Renal cortical epithelial cell (primary cell): ENCODE measurements at regions not wholly inside any gene's neighbourhood (a gene's known extent, or its start where the extent isn't known, plus 50 kb on each side); places are given as distances from the start of the nearest gene placed in this dataset.

ENCODE experiments used
- DNase-seq: peaks from one replicate; pipeline ENCODE4 v3.0.0-alpha.2; 2011; ENCODE audit warnings: low read depth

DNA sequence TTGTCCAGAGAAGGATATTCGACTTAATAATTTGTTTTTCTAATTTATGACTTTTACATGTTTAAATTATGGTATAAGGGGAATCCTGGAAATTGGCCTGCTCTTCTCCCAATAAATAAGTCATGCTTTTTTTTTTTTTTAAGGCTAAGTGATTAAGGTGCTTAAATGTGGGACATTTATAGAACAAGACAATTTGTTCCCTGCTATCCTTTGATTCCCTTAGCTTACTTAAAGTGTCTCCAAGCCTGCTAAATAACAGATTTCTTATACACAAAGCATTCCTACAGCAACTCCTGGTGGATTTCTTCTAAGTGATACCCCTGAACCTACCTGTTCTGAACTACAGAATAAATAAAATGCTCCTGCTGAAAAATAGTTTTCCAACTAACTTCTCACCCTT is 233.0 kb upstream of the UGT8 start:
- DNase-seq: no peak

DNA sequence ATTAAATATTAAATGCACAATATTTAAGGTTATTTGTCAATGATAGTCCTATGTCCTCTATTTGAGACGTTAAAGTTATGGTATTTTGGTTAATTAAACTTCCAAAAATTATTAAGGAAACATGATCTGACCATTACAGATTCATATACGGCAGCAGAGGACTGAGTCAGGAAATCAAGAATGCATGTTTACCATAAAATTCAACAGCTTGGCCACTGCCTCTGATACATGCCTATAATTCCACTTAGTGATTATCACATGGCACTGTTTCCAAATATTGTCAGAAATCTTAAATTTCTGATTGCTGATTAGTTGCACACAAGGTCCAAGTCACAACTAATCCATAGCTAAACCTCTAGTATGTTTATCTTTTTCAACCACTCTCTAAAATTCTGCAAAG is 232.2 kb upstream of the UGT8 start:
- DNase-seq: no peak

DNA sequence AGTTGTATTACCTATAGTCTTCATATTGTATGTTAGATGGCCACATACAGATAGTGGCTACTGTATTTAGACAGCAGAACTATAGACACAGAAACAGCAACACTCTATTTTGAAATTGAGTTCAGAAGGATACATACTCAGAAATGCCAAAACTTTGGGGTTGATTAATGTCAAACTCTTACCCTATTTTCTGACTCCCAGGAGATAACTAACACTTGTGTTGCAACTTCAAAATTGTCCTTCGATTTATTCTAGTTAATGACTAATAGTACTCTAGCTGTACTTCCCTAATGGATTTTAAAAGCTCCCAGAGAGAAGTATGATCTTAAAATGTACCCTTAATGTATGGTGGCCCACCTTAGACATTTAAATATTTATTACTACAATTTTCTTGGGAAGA is 229.9 kb upstream of the UGT8 start:
- DNase-seq: peak; percentile 24

DNA sequence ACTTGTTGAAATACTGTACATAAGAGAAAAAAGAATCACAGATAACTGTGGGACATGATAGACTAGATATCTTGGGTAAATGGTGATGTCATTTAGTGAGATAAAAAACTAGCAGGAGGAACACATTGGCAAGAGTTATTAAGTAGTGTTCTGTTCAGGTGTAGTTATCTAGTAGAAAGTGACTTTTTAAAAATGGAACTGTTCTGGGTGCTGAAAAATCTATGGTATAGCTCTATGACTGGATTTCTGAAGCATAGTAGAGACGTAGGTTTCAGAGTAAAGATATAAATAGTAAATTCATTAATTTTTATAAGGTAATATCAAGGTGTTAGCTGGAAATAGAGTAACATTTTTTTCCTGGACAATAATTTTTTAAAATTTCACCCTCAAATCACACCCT is 225.1 kb upstream of the UGT8 start:
- no peak for DNase-seq

DNA sequence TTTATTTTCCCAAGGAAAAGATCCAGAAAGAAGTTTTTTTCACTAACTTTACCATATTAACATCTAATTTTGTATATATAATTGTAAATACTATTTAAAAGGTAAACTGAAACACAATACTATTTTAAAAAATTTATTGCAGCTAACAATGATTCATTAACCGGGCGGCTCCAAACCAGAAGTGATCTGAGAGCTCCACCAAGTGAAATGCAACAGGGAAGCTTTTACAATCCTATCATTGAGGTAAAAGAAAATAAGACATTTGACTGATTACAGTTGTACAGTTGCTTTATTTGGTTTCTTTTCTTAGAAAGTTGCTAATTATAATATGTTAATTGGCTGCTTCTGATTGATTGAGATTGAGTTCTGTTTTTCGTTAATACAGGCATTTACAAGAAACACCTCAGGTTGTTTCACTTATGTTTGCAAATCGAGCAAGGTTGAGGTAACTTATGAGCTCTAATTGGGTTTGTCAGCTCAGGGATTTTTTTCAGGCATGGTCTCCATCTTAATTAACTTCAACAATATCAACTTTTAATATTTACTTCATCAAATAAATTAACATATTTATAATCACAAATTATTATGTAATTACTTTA is 220.2 kb upstream of the UGT8 start:
- DNase-seq: peak; percentile 47

DNA sequence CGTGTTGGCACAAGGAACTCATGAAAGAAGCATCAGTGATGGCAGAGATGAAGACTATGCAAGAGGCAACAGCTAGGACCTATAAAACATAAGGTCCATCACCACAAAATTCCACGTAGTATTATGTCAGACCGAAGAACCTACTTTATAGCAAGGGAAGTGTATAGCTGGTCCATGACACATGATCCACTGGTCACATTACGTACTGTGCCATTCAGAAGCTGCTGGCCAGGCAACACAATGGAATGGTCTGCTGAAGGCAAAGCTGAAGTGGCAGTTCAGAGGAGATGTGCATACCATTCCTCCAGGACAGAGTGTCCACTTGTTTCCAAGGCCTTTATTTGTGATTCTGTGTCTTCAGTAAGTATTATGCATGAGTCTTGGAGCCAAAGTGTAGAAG is 215.5 kb upstream of the UGT8 start:
- no peak for DNase-seq

DNA sequence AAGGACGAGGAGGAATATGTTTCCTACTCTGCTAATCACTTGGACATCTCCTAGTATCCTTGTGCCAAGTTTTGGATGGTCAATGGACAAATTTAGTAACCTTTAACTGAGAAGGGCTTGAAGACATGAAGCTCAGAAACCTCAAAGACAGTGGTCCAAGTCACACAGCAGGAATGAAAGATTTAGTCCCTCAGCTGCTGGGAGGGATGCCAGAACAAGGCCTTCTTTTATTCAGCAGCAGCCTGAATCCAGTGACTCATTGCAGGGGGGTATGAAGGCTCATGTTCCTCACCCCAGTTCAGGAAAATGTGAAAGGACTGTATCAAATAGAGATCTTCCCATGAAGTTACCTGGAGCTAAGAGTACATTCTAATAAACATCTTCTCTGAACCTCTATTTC is 214.9 kb upstream of the UGT8 start:
- DNase-seq: peak; percentile 71

DNA sequence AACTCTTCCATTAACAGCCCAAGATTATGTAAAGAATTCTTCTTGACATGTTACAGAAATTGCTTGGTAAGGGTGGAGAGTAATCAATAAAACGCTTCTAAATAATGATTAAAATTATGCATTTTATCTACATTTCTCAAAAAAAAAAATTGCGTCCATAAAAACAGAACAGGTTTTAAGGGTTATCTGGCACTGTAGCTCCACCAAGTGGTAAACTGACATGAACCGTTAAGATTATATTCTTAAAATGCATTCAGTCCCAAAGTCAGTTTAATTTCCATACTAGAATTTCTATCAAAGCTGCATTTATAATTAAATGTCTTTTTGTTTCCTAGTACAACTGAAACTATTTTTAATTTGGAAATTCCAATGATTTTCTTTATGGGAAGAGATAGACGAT is 214.0 kb upstream of the UGT8 start:
- peak; percentile 54 for DNase-seq

DNA sequence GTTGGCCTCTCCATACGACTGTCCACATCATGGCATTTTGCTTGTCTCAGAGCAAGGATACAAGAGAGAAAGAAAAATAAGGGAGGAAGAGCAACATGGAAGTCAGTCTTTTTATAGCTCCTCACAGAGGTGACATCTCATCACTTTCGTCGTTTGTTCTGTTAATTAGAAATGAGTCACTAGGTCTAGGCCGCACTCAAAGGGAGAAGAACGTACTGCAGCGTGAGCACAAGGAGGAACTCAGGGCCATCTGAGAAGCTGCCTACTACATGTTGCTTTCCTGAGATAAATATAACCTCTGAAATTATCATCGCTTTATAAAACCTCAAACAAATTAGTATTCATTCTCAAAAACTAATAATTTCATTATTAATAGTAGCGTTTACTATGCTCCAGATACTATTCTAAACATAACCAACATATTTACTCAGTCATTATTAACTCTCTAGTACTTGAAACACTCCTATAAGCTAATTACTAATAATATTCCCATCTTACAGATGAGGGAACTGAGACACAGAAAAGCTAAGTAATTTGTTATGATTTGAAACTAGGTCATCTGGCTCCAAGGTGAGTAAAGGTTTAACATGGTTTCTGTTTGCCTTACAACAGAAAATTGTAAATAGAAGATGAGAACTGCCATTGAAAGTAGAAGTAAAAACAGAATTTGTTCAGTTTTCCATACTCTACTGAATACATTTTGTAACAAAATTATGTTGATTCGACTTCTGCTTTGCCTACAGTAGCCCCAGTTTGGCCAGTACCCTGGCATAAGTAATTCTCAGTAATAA is 213.2 kb upstream of the UGT8 start:
- DNase-seq: no peak

DNA sequence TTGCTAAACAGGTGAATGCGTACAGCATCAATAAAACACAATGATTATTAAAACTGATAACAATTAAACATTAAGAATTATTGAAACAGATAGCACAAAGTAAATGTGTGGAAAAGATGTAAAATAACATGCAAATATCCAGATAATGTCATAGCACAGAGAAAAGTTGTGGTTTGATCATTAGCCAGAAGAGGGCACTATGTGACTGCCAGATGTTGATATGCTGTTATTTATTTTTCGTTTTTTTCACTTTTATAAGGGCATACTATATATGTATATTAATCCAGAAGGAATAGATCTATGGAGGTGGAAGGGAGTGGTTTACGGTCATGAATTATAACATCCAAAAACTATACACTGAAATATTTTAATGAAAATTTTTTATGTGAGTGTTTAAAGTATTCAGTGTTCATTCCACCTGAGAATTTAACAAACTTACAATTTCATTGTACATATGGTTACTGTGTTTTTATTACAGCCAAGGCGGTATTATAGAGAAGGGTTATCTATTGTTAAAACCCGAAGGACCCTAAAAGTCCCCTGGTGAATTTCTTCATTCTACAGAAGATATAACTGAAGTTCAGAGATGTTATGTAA is 211.9 kb upstream of the UGT8 start:
- peak; percentile 35 for DNase-seq

DNA sequence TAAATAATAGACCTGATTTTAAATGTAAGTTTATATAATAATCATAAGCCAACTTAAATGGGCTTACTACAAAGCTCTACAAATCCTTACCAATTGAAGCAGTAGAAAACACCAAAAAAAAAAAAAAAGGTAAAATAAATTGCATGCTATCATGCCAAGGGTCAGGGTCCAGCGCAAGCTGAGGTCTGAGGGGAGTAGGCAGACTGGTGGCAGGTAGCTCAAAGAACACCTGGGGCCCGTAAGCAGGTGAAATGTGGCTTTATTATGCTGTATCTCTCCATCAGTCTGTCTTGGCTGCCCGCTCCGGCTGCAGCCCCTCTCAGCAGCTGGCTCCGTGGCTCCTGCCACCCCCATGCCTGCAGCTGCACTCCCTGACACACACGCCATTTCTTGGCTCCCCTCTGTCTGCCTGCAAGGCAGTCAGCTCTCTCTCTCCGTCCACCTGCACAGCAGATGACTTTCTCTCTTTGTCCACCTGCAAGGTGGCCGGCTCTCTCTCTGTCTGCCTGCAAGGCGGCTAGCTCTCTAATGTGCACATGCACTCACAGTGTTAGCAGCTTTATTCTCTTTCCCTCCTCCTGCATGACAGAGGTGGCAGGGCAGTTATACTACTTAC is 209.4 kb upstream of the UGT8 start:
- DNase-seq: no peak

DNA sequence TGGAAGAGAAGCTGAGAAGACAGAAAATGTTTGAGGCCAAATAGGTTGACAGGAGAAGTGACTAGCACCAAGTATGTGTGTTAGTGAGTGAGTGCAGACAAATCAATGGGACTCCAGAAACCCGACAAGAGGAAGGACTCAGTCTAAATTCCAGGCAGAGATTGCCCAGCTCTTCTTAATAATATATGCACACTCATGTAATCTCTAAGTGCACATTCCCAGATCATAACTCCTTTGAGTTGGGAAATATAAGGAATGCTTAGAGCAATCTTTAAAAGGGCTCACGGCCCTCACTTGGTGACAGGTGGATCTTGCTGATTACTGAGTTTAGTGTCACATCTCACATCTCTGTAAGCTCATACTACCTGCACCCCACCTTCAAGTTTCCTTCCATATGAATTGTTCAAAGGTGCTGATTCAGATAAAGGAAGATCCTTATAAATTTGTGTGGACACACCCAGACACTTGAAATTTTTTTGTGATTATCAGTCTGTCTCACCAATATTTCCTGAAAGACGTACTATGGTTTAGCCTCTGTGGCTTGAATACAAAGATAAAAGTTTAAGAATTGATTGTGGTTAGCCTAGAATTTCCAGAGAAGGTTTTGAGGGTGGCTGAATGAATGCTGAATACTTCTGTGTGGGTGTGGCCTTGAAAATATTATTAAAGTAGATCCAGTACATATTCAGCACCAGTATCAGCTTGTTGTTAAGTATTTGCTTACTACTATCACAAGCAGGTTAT is 205.1 kb upstream of the UGT8 start:
- DNase-seq: no peak

DNA sequence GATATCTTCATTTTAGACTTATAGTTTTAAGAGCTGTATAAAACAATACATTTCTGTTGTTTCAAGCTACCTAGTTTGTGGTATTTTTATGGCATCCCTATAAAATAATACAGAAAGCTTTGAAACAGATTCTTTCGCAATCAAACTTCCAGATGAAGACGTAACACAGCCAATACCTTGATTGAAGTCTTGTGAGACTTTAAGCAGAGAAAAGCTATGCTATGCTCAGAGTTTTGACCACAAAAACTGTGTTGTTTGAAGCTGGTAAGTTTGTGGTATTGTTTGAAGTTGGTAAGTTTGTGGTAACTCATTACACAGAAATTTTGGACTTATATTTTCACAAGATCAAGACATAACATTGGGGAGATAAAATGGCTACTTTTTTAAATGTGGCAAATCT is 201.8 kb upstream of the UGT8 start:
- DNase-seq: peak; percentile 18

DNA sequence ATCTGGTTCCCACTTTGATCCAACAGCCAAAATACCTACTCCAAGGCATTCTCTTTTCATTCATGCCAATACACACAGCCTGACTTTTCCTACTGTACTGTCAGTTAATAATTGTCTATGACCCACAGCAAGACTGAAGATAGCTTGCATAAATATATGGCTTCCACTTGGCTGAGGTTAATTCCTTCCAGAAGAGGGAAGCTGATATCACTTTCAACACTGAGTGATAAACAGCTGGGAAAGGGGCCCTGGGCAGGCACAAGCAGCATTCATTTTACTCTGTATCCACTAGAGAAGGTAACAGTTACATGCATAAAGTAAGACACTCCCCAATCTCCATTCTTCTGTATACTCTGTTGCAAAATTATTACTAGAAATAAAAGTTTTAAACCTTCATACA is 200.2 kb upstream of the UGT8 start:
- DNase-seq: peak; percentile 23

DNA sequence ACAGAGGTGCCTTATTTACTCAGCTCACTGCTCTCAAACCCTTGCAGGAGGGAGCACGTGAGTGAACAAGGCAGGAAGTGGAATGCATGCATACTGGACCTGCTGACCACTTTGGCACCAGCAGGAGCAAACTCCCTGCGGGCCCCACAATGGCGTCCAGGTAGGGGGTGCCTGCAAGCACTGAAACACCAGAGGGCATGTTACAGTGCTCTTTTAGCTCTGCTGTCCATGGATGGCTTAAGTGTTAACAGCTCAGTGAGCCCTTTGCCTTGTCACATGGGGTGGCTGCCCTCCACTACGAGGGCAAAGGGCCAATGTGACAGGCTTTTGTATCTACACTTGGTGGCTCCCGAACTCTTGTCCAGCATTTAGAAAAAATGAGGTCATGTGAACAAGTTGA is 199.5 kb upstream of the UGT8 start:
- DNase-seq: peak; percentile 30

DNA sequence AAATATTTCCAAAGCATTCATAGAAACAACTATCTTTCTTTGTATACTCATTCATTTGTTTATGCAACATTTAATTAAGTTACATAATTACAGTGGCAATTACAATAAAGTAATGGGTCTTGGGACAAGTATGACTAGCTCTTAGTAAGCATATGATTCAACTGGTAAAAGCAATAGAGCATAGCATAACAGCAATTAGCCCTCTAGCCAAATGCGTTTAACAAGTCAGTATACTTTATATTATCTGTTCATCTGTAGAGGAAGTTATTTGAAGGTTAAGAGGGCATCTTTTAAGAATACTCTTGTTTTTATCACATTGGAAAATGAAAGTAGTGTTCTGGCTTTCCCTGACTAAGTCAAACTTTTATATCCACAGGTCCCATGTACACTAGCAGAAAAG is 198.1 kb upstream of the UGT8 start:
- DNase-seq: peak; percentile 92

DNA sequence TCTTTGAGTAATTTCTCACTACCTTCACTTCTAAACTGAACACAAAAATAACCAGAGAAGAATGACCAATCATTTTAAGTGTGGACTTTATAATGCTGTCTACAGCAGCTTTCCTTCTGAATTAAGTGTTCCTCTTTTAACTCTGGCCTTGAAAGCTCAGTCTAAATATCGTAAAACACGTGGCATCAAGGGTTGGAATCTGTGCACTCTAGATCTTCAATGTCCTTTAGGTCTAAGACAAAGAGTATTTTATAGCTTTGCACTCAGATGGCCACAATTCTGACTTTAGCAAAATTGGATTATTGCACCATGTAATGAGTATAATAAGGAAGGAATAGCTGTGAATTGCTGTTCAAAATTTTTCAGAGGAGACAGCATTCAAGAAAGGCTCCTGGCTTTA is 197.1 kb upstream of the UGT8 start:
- DNase-seq: no peak

DNA sequence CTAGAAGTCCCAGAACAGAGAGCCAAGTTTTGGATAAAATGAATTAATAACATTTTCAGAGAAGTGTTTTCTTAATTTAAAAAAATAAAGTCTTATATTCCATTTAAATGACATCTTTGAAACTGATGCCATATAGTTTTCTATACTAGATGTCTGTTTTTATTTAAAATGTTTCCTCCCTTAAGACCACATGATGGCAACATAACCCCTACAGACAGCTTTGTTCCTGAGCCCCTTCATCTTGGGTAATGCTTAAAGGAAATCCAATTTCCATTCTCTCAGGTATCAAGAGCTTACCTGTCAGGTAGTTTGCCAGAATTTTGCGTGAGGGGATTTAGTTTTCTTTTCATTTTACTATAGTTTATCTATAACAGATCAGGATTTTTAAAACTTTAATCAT is 181.4 kb upstream of the UGT8 start:
- DNase-seq: peak; percentile 28

DNA sequence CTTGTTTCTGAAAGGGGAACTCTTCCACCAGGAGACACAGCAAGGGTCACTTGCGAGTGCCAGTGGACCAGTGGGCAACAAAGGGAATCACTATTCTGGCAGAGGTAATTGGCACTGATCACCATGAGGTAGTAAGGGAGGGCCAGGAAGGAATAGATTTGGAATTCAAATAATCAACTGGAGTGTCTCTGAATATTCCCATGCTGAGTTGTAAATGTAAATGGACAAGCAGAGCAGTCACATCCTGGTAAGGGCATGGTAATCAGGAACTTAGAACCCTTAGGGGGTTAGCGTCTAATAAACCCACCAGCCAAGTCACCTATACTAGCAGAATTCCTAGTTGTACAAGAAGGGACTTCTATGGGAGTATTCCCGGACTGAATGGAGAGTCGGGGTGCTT is 178.5 kb upstream of the UGT8 start:
- DNase-seq: no peak

DNA sequence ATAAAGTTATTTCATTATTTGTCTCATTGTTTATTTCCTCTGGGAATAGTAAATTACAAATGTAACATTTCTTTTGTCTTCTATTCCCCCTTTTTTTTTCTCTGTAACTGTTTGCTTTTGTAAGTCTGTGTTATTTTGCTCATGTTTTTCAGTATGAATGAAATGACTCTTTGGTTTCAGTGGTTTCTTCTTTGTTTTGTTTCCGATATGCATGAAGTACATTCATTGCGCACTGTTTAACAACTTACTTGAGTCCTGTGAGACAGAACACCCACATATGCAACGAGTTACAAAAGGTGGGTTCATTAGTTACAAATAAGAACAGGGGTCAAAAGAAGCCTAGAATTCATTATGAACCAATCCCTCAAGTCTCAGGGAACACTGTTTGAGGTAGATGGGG is 175.0 kb upstream of the UGT8 start:
- DNase-seq: no peak

DNA sequence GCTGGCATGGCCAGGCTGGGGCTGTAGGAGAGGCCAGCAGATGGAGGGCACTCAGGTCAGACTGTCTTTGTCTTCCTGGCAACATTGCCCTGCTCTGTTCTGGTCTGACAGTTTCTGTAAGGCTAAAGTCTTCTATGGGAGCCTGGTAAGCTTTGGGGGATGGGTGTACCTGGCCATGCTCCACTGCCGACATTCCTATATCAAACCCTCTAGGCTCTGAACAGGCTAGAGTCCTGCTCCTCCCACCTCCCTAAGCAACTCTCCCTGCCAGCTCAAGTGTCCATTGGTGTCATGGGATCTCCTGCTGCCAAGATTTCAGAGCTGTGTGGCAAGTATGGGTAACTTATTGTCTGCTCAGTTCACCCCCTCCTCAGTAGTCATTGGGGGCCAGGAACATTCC is 163.5 kb upstream of the UGT8 start:
- DNase-seq: peak; percentile 14

DNA sequence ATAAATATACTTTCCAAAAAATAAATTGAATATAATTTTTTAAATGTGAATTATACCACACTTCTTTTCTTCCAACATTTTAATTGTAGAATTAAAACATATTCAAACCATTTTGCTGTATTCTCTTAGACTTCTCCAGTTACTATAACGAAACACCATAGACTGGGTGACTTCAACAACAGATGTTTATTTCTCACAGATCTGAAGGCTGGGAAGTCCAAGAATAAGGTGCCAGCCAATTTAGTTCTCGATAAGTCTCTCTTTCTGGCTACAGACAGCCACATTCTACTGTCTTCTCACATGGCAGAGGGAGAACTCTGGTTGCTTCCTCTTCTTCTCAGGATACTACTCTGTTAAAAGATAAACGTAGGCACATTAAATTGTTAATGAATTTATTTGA is 155.8 kb upstream of the UGT8 start:
- no peak for DNase-seq
